ENCODE measurements at regions not wholly inside any gene's neighbourhood (a gene's known extent, or its start where the extent isn't known, plus 50 kb on each side); places are given as distances from the start of the nearest gene placed in this dataset.

- no peaks in the 10 kb centered on the region for H3K9me3 ChIP-seq (ENCODE audit: severe bottlenecking)
- no peak overlapping the region for H3K4me3 ChIP-seq (ENCODE audit: low read depth, low read length)
- H3K27me3 ChIP-seq (ENCODE audit: insufficient read depth, low read depth, severe bottlenecking), result peaks cover 3% of the 10 kb centered on the region
- DNase-seq, result no peak
- no peak overlapping the region for H3K27ac ChIP-seq
- H3K36me3 ChIP-seq, result no peaks in the 10 kb centered on the region
- no peak for TF ChIP-seq CTCF (IDR thresholded peaks at IDR 0.05; ENCODE audit: low read depth, low read length)
These were observed 118.6 kb upstream of the SIX2 start for GRCh38 chr2:45127891-45128290.

GRCh38 chr2:45127321-45127720 is 118.1 kb upstream of the SIX2 start:
- DNase-seq, result no peak
- peaks cover 3% of the 10 kb centered on the region for H3K27me3 ChIP-seq (ENCODE audit: insufficient read depth, low read depth, severe bottlenecking)
- H3K9me3 ChIP-seq (ENCODE audit: severe bottlenecking), result no peaks in the 10 kb centered on the region
- H3K36me3 ChIP-seq, result no peaks in the 10 kb centered on the region
- H3K4me3 ChIP-seq (ENCODE audit: low read depth, low read length), result no peak overlapping the region
- no peak for TF ChIP-seq CTCF (IDR thresholded peaks at IDR 0.05; ENCODE audit: low read depth, low read length)
- no peak overlapping the region for H3K27ac ChIP-seq

GRCh38 chr2:45125232-45125631 is 116.0 kb upstream of the SIX2 start:
- DNase-seq, result no peak
- Histone ChIP-seq H3K9me3 (ENCODE audit: severe bottlenecking) (no peaks in the 10 kb centered on the region), H3K27ac (no peak overlapping the region), H3K36me3 (no peaks in the 10 kb centered on the region), H3K4me3 (ENCODE audit: low read depth, low read length) (no peak overlapping the region), H3K27me3 (ENCODE audit: insufficient read depth, low read depth, severe bottlenecking) (peaks cover 3% of the 10 kb centered on the region)
- TF ChIP-seq CTCF (IDR thresholded peaks at IDR 0.05; ENCODE audit: low read depth, low read length), result no peak

GRCh38 chr2:45124456-45124855 is 115.2 kb upstream of the SIX2 start:
- H3K9me3 ChIP-seq (ENCODE audit: severe bottlenecking), result no peaks in the 10 kb centered on the region
- H3K36me3 ChIP-seq, result no peaks in the 10 kb centered on the region
- peaks cover 3% of the 10 kb centered on the region for H3K27me3 ChIP-seq (ENCODE audit: insufficient read depth, low read depth, severe bottlenecking)
- TF ChIP-seq CTCF (IDR thresholded peaks at IDR 0.05; ENCODE audit: low read depth, low read length), result no peak
- no peak overlapping the region for H3K27ac ChIP-seq
- DNase-seq, result no peak
- no peak overlapping the region for H3K4me3 ChIP-seq (ENCODE audit: low read depth, low read length)

- no peak for TF ChIP-seq CTCF (IDR thresholded peaks at IDR 0.05; ENCODE audit: low read depth, low read length)
- H3K9me3 ChIP-seq (ENCODE audit: severe bottlenecking), result no peaks in the 10 kb centered on the region
- peaks cover 3% of the 10 kb centered on the region for H3K27me3 ChIP-seq (ENCODE audit: insufficient read depth, low read depth, severe bottlenecking)
- H3K27ac ChIP-seq, result no peak overlapping the region
- no peak overlapping the region for H3K4me3 ChIP-seq (ENCODE audit: low read depth, low read length)
- no peak for DNase-seq
- no peaks in the 10 kb centered on the region for H3K36me3 ChIP-seq
These were observed 114.4 kb upstream of the SIX2 start for GRCh38 chr2:45123521-45124191.

GRCh38 chr2:45123065-45123464 is 113.8 kb upstream of the SIX2 start:
- no peak for TF ChIP-seq CTCF (IDR thresholded peaks at IDR 0.05; ENCODE audit: low read depth, low read length)

More at GRCh38 chr2:45123065-45123464, 113.8 kb upstream of the SIX2 start:
- no peak overlapping the region for H3K4me3 ChIP-seq (ENCODE audit: low read depth, low read length)
- H3K9me3 ChIP-seq (ENCODE audit: severe bottlenecking), result no peaks in the 10 kb centered on the region
- no peak overlapping the region for H3K27ac ChIP-seq
- no peaks in the 10 kb centered on the region for H3K36me3 ChIP-seq
- H3K27me3 ChIP-seq (ENCODE audit: insufficient read depth, low read depth, severe bottlenecking), result peaks cover 3% of the 10 kb centered on the region
- DNase-seq, result no peak

All from WERI-Rb-1 (cell line).